OCI-LY3 (cell line): ENCODE measurements at regions not wholly inside any gene's neighbourhood (a gene's known extent, or its start where the extent isn't known, plus 50 kb on each side); places are given as distances from the start of the nearest gene placed in this dataset.

Experiments used
- H2AFZ ChIP-seq: fragments of 200-600, 300-600 bp; shearing (Covaris generic); 2 replicates; pipeline ENCODE4 v1.6.0; 2014; ENCODE audit warnings: antibody characterized with exemption, low read depth, low read length
- H3K27ac ChIP-seq: fragments of 200-600, 300-600 bp; sonication (generic); 2 replicates; pipeline ENCODE4 v1.5.1; 2014; ENCODE audit warnings: mild to moderate bottlenecking, low read length, moderate library complexity, mixed read lengths
- H3K27me3 ChIP-seq: fragments of 200-600, 300-600 bp; sonication (generic); 2 replicates; pipeline ENCODE4 v1.6.1; 2014; ENCODE audit warnings: low read depth, low read length, mixed read lengths
- H3K36me3 ChIP-seq: fragments of 200-600, 300-600 bp; sonication (generic); replicated peaks from 2 replicates; pipeline ENCODE3; 2014; ENCODE audit warnings: low read depth, low read length, mixed read lengths
- H3K4me1 ChIP-seq: fragments of 300-600, 200-600 bp; sonication (generic); 2 replicates; pipeline ENCODE4 v1.6.1; 2014; ENCODE audit warnings: low read length, mixed read lengths
- H3K4me2 ChIP-seq: fragments of 200-600, 300-600 bp; sonication (generic); 2 replicates; pipeline ENCODE4 v1.6.1; 2014; ENCODE audit warnings: low read length, mixed read lengths
- H3K4me3 ChIP-seq: fragments of 300-600, 200-600 bp; sonication (generic); 2 replicates; pipeline ENCODE4 v1.5.1; 2014; ENCODE audit warnings: antibody characterized with exemption, mild to moderate bottlenecking, low read length, moderate library complexity
- H3K79me2 ChIP-seq: fragments of 300-600, 200-600 bp; shearing (Covaris generic); 2 replicates; pipeline ENCODE4 v1.6.1; 2014; ENCODE audit warnings: mild to moderate bottlenecking, low read length, mixed read lengths
- H3K9ac ChIP-seq: fragments of 300-600, 200-600 bp; shearing (Covaris generic); 2 replicates; pipeline ENCODE4 v1.6.0; 2014; ENCODE audit warnings: mild to moderate bottlenecking, low read length, moderate library complexity
- H3K9me3 ChIP-seq: fragments of 200-600, 300-600 bp; shearing (Covaris generic); 2 replicates; pipeline ENCODE4 v1.6.1; 2014; ENCODE audit warnings: low read length, mixed read lengths; ENCODE audit not compliant: insufficient read depth
- H4K20me1 ChIP-seq: fragments of 200-600, 300-600 bp; sonication (generic); 2 replicates; pipeline ENCODE4 v1.6.1; 2016; ENCODE audit warnings: low read length, mixed read lengths; ENCODE audit not compliant: insufficient read depth
- EZH2phosphoT487 ChIP-seq: fragments of 200-600 bp; shearing (Covaris generic); IDR thresholded peaks from 2 replicates; pipeline ENCODE4 v1.6.1; 2018; ENCODE audit warnings: antibody characterized with exemption, mixed run types, low read depth
- TF ChIP-seq, protein P1 (sequence below): fragments of 200-600, 300-600 bp; sonication (generic); IDR thresholded peaks from 2 replicates; pipeline ENCODE4 v1.5.1; 2014; ENCODE audit warnings: antibody characterized with exemption, low read length, low read depth

DNA sequence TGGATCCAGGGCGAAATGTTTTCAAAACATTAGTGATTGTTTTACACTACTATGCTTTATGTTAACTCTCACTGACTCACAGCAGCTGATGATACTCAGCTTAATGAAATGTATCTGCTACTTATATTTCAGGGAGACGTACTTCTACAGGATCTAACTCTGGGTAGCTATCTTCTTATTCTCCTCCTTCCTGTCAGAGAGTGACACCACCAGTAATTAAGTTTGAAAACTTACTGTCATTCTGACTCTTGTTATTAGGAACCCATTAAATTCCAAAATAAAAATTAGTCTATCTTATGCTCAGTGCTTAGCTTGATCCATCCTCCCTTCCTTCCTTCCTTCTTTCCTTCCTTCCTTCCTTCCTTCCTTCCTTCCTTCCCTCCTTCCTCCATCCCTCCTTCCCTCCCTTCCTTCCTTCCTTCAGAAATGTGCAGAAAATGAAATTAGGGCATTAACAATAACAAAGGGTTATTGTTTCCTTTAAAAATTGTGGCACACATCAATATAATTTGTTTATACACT, 441.1 kb downstream of the MEIS1 start:
- Histone ChIP-seq H3K27ac (no peak overlapping the region), H2AFZ (no peak overlapping the region), H3K79me2 (no peaks in the 10 kb centered on the region), H3K4me1 (no peaks in the 10 kb centered on the region), H3K9me3 (no peaks in the 10 kb centered on the region), H3K4me3 (no peak overlapping the region), H3K4me2 (no peak overlapping the region), H3K9ac (no peak overlapping the region), H3K36me3 (no peaks in the 10 kb centered on the region), H4K20me1 (no peaks in the 10 kb centered on the region), H3K27me3 (no peaks in the 10 kb centered on the region)
- TF ChIP-seq EZH2phosphoT487, result no peak
- TF ChIP-seq, protein P1, sequence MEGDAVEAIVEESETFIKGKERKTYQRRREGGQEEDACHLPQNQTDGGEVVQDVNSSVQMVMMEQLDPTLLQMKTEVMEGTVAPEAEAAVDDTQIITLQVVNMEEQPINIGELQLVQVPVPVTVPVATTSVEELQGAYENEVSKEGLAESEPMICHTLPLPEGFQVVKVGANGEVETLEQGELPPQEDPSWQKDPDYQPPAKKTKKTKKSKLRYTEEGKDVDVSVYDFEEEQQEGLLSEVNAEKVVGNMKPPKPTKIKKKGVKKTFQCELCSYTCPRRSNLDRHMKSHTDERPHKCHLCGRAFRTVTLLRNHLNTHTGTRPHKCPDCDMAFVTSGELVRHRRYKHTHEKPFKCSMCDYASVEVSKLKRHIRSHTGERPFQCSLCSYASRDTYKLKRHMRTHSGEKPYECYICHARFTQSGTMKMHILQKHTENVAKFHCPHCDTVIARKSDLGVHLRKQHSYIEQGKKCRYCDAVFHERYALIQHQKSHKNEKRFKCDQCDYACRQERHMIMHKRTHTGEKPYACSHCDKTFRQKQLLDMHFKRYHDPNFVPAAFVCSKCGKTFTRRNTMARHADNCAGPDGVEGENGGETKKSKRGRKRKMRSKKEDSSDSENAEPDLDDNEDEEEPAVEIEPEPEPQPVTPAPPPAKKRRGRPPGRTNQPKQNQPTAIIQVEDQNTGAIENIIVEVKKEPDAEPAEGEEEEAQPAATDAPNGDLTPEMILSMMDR, result no peak

DNA sequence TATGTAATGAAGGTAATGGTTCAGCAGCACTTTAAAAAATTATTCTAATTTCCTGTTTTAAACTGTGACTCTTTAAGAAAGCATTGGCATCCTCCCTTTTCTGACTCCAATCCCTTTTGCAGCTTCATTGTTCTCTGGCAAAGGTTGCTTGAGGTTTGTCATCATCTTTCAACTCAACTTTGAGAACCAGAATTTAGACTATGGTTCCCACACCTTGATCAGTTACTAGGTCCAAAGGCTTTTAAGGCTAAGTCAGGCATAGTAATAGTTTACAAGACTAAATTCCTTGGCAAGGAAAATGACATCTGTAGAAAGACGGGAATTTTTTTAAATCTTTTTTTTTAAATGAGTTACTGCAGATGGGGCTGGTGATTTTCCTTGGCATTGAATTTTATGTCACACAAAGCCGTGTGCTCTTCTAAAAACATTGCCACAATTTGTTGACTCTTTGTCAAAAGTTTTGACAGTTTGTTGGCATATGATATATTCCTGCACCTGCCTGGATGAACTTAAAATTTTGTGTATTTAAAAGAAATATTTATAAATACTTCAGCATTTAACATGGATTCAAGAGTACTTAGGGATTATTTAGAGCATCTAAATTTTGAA, 451.0 kb downstream of the MEIS1 start:
- Histone ChIP-seq H4K20me1 (no peaks in the 10 kb centered on the region), H2AFZ (no peak overlapping the region), H3K9me3 (no peaks in the 10 kb centered on the region), H3K79me2 (no peaks in the 10 kb centered on the region), H3K4me1 (no peaks in the 10 kb centered on the region), H3K27me3 (no peaks in the 10 kb centered on the region), H3K4me2 (no peak overlapping the region), H3K4me3 (no peak overlapping the region), H3K9ac (no peak overlapping the region), H3K36me3 (no peaks in the 10 kb centered on the region), H3K27ac (no peak overlapping the region)
- TF ChIP-seq, protein P1, result no peak
- TF ChIP-seq EZH2phosphoT487, result no peak

DNA sequence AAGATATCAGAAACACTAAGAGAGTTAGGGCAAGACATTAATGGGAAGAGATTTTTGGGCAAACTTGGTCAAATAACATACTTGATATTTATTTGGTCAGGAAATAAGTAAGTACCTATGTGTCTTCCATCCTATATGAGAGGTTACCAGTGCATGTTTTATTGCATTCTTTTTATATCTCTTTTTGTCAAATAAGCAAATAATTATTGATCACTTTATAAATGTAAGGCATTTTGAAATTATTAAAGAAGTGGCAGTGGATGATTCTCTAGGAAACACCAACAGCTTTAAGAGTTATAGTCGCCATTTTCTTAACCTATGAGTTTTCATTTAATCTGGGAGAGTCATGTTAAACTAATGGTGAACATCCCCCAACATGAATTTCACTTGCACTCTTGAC, 453.3 kb downstream of the MEIS1 start:
- H3K4me1 ChIP-seq, result no peaks in the 10 kb centered on the region
- H3K36me3 ChIP-seq, result no peaks in the 10 kb centered on the region
- H3K9ac ChIP-seq, result no peak overlapping the region
- no peaks in the 10 kb centered on the region for H3K79me2 ChIP-seq
- H3K4me2 ChIP-seq, result no peak overlapping the region
- H3K27ac ChIP-seq, result no peak overlapping the region
- H3K4me3 ChIP-seq, result no peak overlapping the region
- H2AFZ ChIP-seq, result no peak overlapping the region
- H3K27me3 ChIP-seq, result no peaks in the 10 kb centered on the region
- no peaks in the 10 kb centered on the region for H3K9me3 ChIP-seq
- TF ChIP-seq, protein P1, result no peak
- TF ChIP-seq EZH2phosphoT487, result no peak
- no peaks in the 10 kb centered on the region for H4K20me1 ChIP-seq

DNA sequence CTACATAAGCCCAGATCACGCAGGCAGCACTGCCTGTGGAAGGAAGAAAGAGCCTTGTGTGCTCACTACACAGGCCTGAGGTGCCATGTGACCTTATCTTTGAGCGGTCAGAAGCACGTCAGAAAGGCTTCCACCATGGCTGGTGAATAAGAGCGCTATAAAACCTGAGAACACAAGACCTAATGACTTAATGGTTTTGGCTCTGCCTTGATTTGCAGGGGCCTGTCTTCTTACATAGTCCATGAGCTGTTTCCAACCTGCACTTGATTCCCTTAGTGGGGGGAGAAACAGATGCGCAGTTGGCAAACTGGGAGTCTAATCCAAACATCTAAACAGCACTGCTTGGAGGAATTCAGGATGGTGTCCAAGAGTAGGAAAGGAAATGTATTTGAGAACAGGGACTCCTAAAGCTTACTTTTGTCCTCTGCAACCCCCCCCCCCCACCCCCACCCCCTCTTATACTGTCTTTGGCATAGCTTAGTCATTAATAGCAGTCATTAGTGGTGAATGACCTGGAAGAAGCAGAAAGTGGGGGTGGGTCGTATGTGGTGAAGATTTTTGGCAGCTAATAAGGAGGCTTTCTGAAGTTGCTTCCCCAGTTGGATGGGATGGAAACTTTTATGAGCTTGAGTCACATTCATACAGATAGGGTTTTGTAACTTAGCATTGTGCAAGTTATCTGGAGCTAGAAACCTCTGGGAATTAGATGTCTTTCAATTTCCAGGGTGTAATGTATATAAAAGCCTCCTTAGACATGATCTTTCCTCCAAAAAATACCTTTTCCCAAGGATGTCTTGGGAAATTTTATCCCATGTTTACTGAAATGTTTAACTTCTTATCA, 454.1 kb downstream of the MEIS1 start:
- Histone ChIP-seq H3K9ac (no peak overlapping the region), H3K4me1 (no peaks in the 10 kb centered on the region), H3K27me3 (no peaks in the 10 kb centered on the region), H3K27ac (no peak overlapping the region), H3K4me3 (no peak overlapping the region), H2AFZ (no peak overlapping the region), H3K79me2 (no peaks in the 10 kb centered on the region), H3K9me3 (no peaks in the 10 kb centered on the region), H4K20me1 (no peaks in the 10 kb centered on the region), H3K4me2 (no peak overlapping the region), H3K36me3 (no peaks in the 10 kb centered on the region)
- no peak for TF ChIP-seq EZH2phosphoT487
- TF ChIP-seq, protein P1, result no peak
